Breast epithelium (tissue), 3 donors: ENCODE measurements at regions not wholly inside any gene's neighbourhood (a gene's known extent, or its start where the extent isn't known, plus 50 kb on each side); places are given as distances from the start of the nearest gene placed in this dataset.

Experiments used
- POLR2A ChIP-seq: fragments of 450-650 bp; IDR thresholded peaks from one replicate; pipeline ENCODE4 v1.6.1; 2016; ENCODE audit warnings: antibody characterized with exemption, mild to moderate bottlenecking, moderate library complexity
- POLR2AphosphoS5 ChIP-seq, 3 donors: sonication (generic); formaldehyde crosslinking; IDR thresholded peaks; one replicate each; pipeline ENCODE4 v1.6.1; 2017; ENCODE audit warnings: antibody characterized with exemption in 3 of 3
- TF ChIP-seq, protein P1 (sequence below), 3 donors: fragments of 450-650 bp; IDR thresholded peaks; one replicate each; pipeline ENCODE4 v1.5.1; 2016 to 2017; ENCODE audit warnings: antibody characterized with exemption in 3 of 3, mild to moderate bottlenecking in 3 of 3, moderate library complexity in 3 of 3

DNA sequence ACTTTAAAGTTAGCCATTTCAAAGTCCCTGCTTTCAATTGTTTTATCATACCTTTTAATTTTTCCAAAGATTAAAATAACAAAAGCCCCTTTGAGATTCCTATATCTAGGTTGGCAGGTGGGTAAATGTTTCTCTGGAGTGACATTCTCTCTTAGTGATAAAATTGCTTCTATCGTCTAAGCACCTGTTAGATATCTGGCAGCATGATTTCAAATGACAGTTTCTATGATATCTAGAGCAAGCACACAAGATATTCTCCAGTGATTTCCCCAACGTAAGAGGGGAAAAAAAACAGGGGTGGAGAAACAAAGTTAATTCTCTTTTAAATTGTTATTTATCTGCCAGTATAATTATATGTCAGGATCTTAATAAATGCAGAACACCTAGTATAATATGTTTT is 610.2 kb downstream of the DSC3 start:
- no peak for TF ChIP-seq POLR2AphosphoS5 (IDR thresholded peaks at IDR 0.05)
- TF ChIP-seq POLR2A: no peak
- TF ChIP-seq, protein P1, sequence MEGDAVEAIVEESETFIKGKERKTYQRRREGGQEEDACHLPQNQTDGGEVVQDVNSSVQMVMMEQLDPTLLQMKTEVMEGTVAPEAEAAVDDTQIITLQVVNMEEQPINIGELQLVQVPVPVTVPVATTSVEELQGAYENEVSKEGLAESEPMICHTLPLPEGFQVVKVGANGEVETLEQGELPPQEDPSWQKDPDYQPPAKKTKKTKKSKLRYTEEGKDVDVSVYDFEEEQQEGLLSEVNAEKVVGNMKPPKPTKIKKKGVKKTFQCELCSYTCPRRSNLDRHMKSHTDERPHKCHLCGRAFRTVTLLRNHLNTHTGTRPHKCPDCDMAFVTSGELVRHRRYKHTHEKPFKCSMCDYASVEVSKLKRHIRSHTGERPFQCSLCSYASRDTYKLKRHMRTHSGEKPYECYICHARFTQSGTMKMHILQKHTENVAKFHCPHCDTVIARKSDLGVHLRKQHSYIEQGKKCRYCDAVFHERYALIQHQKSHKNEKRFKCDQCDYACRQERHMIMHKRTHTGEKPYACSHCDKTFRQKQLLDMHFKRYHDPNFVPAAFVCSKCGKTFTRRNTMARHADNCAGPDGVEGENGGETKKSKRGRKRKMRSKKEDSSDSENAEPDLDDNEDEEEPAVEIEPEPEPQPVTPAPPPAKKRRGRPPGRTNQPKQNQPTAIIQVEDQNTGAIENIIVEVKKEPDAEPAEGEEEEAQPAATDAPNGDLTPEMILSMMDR (IDR thresholded peaks at IDR 0.05): no peak
